H1 (cell line): ENCODE measurements at regions not wholly inside any gene's neighbourhood (a gene's known extent, or its start where the extent isn't known, plus 50 kb on each side); places are given as distances from the start of the nearest gene placed in this dataset.

ENCODE experiments used
- ASH2L ChIP-seq: fragments of 200-600, 300-600 bp; sonication (generic); IDR thresholded peaks from one replicate; pipeline ENCODE4 v1.7.1; 2017; ENCODE audit warnings: low read length
- CREB1 ChIP-seq: IDR thresholded peaks from 2 replicates; pipeline ENCODE4 v1.6.1; 2012; ENCODE audit warnings: inconsistent platforms
- EP300 ChIP-seq, 2 experiments: IDR thresholded peaks; 1 replicate in 1 of 2; 2 replicates in 1 of 2; pipeline ENCODE4 v1.6.1; 2011 to 2012; ENCODE audit warnings: low read depth in 2 of 2, low read length in 2 of 2, mild to moderate bottlenecking in 2 of 2, borderline replicate concordance in 1 of 2, inconsistent platforms in 1 of 2, moderate library complexity in 1 of 2
- EZH2 ChIP-seq: fragments of 200-600 bp; sonication (generic); IDR thresholded peaks from 2 replicates; pipeline ENCODE4 v1.7.1; 2012; ENCODE audit warnings: low read depth, mild to moderate bottlenecking, moderate library complexity, low read length, inconsistent platforms; ENCODE audit not compliant: severe bottlenecking
- HDAC2 ChIP-seq, 2 experiments: fragments of 300-600 bp in 1 of 2; sonication (generic) in 1 of 2; IDR thresholded peaks; 2 replicates each; pipeline ENCODE4 v1.6.1; 2011 to 2012; ENCODE audit warnings: low read depth in 2 of 2, low read length in 2 of 2, mild to moderate bottlenecking in 2 of 2, moderate library complexity in 2 of 2, borderline replicate concordance in 1 of 2, inconsistent platforms in 1 of 2
- POLR2A ChIP-seq, 2 experiments: IDR thresholded peaks; 1 replicate in 1 of 2; 2 replicates in 1 of 2; pipeline ENCODE4 v1.6.1; 2011; ENCODE audit warnings: low read depth in 2 of 2, low read length in 2 of 2, mild to moderate bottlenecking in 2 of 2; ENCODE audit errors: control extremely low read depth in 1 of 2
- RAD21 ChIP-seq, 2 experiments: IDR thresholded peaks in 1 of 2; conservative IDR thresholded peaks in 1 of 2; 2 replicates each; pipeline ENCODE4 v1.6.1; 2011; ENCODE audit warnings: low read depth in 2 of 2, low read length in 2 of 2, improper control_type of control experiment in 1 of 2, inconsistent platforms in 1 of 2, mild to moderate bottlenecking in 1 of 2, moderate library complexity in 1 of 2
- SIN3A ChIP-seq, 2 experiments: IDR thresholded peaks in 1 of 2; conservative IDR thresholded peaks in 1 of 2; 2 replicates each; pipeline ENCODE4 v1.6.1; 2011 to 2012; ENCODE audit warnings: low read length in 2 of 2, improper control_type of control experiment in 1 of 2, low read depth in 1 of 2, mild to moderate bottlenecking in 1 of 2
- SIX5 ChIP-seq: IDR thresholded peaks from 2 replicates; pipeline ENCODE4 v1.6.1; 2011; ENCODE audit warnings: mild to moderate bottlenecking, low read depth, low read length
- SP1 ChIP-seq: IDR thresholded peaks from 2 replicates; pipeline ENCODE4 v1.6.1; 2011; ENCODE audit warnings: low read depth, low read length
- TAF1 ChIP-seq: IDR thresholded peaks from 2 replicates; pipeline ENCODE4 v1.6.1; 2011; ENCODE audit warnings: mild to moderate bottlenecking, low read depth, low read length
- TEAD4 ChIP-seq: IDR thresholded peaks from 2 replicates; pipeline ENCODE4 v1.6.1; 2012; ENCODE audit warnings: low read depth, low read length, inconsistent platforms, mixed read lengths
- ZNF274 ChIP-seq: IDR thresholded peaks from 2 replicates; pipeline ENCODE4 v1.7.0; 2012; ENCODE audit warnings: low read length, borderline replicate concordance; ENCODE audit errors: extremely low read depth
- TF ChIP-seq, protein P1 (sequence below), 3 experiments: IDR thresholded peaks; 1 replicate in 2 of 3; 2 replicates in 1 of 3; pipeline versions ENCODE4 v1.5.1 to v1.6.1; 2011; ENCODE audit warnings: low read length in 3 of 3, mild to moderate bottlenecking in 3 of 3, inconsistent platforms in 2 of 3, low read depth in 1 of 3, moderate library complexity in 1 of 3; ENCODE audit not compliant: insufficient read depth in 1 of 3; ENCODE audit errors: control extremely low read depth in 1 of 3

DNA sequence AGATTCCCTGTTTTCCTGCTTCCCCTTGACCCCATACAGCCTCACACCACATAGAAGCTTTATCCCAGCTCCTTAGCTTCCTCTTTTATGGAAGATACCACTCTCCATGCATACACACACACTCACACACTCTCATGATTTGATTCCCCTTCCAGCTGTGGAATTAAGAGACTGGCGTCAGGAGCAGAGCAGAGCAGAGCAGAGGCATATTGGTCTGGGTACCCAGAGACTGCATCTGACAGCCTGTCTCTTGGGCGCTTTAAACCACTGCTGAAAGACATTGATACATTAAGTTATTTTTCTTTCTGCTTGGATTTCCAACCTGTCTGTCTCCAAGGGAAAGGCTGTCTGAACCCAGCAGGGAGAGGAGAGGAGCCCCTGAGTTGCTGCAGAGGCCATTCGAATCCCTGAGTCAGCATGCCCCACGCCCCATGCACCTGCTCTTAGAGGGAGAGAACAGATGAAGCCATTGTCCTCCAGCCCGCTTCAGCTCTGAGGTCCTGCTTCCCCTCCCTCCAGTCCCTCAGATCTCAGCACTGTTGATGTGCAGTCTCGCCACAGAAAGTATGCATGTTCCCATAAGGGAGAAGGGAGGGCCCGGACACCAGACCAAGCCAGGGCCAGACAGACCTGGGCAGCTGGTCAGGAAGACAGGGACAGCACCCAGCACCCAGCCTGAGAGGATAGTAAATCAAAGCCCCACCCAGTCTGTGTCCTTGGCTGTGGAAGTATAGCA lies 66.7 kb upstream of the GJB5 start:
- no peak for TF ChIP-seq EZH2
- TF ChIP-seq SIX5, result no peak
- TF ChIP-seq HDAC2 (IDR thresholded peaks at IDR 0.05; ENCODE audit: borderline replicate concordance in 1 of 2, low read depth in 2 of 2, low read length in 2 of 2), result no peak
- TF ChIP-seq CREB1, result no peak
- no peak for TF ChIP-seq SIN3A (conservative IDR thresholded peaks at IDR 0.05 in 1 of 2, IDR thresholded peaks at IDR 0.05 in 1 of 2; ENCODE audit: low read depth in 1 of 2, low read length in 2 of 2)
- no peak for TF ChIP-seq TAF1
- TF ChIP-seq, protein P1, sequence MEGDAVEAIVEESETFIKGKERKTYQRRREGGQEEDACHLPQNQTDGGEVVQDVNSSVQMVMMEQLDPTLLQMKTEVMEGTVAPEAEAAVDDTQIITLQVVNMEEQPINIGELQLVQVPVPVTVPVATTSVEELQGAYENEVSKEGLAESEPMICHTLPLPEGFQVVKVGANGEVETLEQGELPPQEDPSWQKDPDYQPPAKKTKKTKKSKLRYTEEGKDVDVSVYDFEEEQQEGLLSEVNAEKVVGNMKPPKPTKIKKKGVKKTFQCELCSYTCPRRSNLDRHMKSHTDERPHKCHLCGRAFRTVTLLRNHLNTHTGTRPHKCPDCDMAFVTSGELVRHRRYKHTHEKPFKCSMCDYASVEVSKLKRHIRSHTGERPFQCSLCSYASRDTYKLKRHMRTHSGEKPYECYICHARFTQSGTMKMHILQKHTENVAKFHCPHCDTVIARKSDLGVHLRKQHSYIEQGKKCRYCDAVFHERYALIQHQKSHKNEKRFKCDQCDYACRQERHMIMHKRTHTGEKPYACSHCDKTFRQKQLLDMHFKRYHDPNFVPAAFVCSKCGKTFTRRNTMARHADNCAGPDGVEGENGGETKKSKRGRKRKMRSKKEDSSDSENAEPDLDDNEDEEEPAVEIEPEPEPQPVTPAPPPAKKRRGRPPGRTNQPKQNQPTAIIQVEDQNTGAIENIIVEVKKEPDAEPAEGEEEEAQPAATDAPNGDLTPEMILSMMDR (IDR thresholded peaks at IDR 0.05; ENCODE audit: control extremely low read depth in 1 of 3, insufficient read depth in 1 of 3, low read depth in 1 of 3, low read length in 3 of 3), result no peak
- no peak for TF ChIP-seq POLR2A (IDR thresholded peaks at IDR 0.05; ENCODE audit: control extremely low read depth in 1 of 2, low read depth in 2 of 2, low read length in 2 of 2)
- no peak for TF ChIP-seq RAD21 (IDR thresholded peaks at IDR 0.05 in 1 of 2, conservative IDR thresholded peaks at IDR 0.05 in 1 of 2; ENCODE audit: low read depth in 2 of 2, low read length in 2 of 2)
- no peak for TF ChIP-seq EP300 (IDR thresholded peaks at IDR 0.05; ENCODE audit: borderline replicate concordance in 1 of 2, low read depth in 2 of 2, low read length in 2 of 2)
- TF ChIP-seq ZNF274, result no peak
- TF ChIP-seq SP1, result no peak
- TF ChIP-seq TEAD4, result no peak
- TF ChIP-seq ASH2L, result no peak
